ENCODE measurements at regions not wholly inside any gene's neighbourhood (a gene's known extent, or its start where the extent isn't known, plus 50 kb on each side); places are given as distances from the start of the nearest gene placed in this dataset.
"Not testable (repeated sequence)": the region's sequence is repeated elsewhere in the genome, so short reads cannot be mapped to it uniquely, and the experiment has no call there.

GRCh38 chr6:170143401-170144150 is 147.3 kb downstream of the DLL1 start:
- in situ Hi-C loops (cut with HindIII; ENCODE audit: low sequenced_read_pairs) = loop anchor here (25.0 kb wide), 1 partner anchor 306 kb away; no protein-coding TSS in a partner anchor
- no peak for DNase-seq (ENCODE audit: low spot score)

GRCh38 chr6:170142559-170142958 is 148.3 kb downstream of the DLL1 start:
- in situ Hi-C loops (cut with HindIII; ENCODE audit: low sequenced_read_pairs) = loop anchor here (25.0 kb wide), 1 partner anchor 305 kb away; no protein-coding TSS in a partner anchor
- no peak for DNase-seq (ENCODE audit: low spot score)

GRCh38 chr6:170141061-170141460 is 149.8 kb downstream of the DLL1 start:
- in situ Hi-C loops (cut with HindIII; ENCODE audit: low sequenced_read_pairs) = loop anchor here (25.0 kb wide), 1 partner anchor 304 kb away; no protein-coding TSS in a partner anchor
- not testable (repeated sequence) for DNase-seq (ENCODE audit: low spot score)

GRCh38 chr6:170140129-170140528 is 150.7 kb downstream of the DLL1 start:
- in situ Hi-C loops (cut with HindIII; ENCODE audit: low sequenced_read_pairs) = loop anchor here (25.0 kb wide), 1 partner anchor 303 kb away; no protein-coding TSS in a partner anchor
- DNase-seq (ENCODE audit: low spot score) = no peak

GRCh38 chr6:170139531-170139930 is 151.3 kb downstream of the DLL1 start:
- DNase-seq (ENCODE audit: low spot score) = no peak
- in situ Hi-C loops (cut with HindIII; ENCODE audit: low sequenced_read_pairs) = loop anchor here (25.0 kb wide), 1 partner anchor 302 kb away; no protein-coding TSS in a partner anchor

GRCh38 chr6:170139046-170139445 is 151.8 kb downstream of the DLL1 start:
- DNase-seq (ENCODE audit: low spot score) = not testable (repeated sequence)
- in situ Hi-C loops (cut with HindIII; ENCODE audit: low sequenced_read_pairs) = loop anchor here (25.0 kb wide), 1 partner anchor 302 kb away; no protein-coding TSS in a partner anchor

GRCh38 chr6:170137911-170138910 is 152.7 kb downstream of the DLL1 start:
- in situ Hi-C loops (cut with HindIII; ENCODE audit: low sequenced_read_pairs) = loop anchor here (25.0 kb wide), 1 partner anchor 301 kb away; no protein-coding TSS in a partner anchor

GRCh38 chr6:170137176-170137891 is 153.5 kb downstream of the DLL1 start:
- DNase-seq (ENCODE audit: low spot score) = no peak
- in situ Hi-C loops (cut with HindIII; ENCODE audit: low sequenced_read_pairs) = loop anchor here (25.0 kb wide), 1 partner anchor 300 kb away; no protein-coding TSS in a partner anchor

More at GRCh38 chr6:170137911-170138910, 152.7 kb downstream of the DLL1 start:
- DNase-seq (ENCODE audit: low spot score) = no peak

- in situ Hi-C loops (cut with HindIII; ENCODE audit: low sequenced_read_pairs) = loop anchor here (25.0 kb wide), 1 partner anchor 299 kb away; no protein-coding TSS in a partner anchor
- DNase-seq (ENCODE audit: low spot score) = no peak
Measured at GRCh38 chr6:170136541-170137175, 154.2 kb downstream of the DLL1 start.

- in situ Hi-C loops (cut with HindIII; ENCODE audit: low sequenced_read_pairs) = loop anchor here (25.0 kb wide), 1 partner anchor 299 kb away; no protein-coding TSS in a partner anchor
- no peak for DNase-seq (ENCODE audit: low spot score)
Measured at GRCh38 chr6:170135821-170136471, 154.9 kb downstream of the DLL1 start.

- DNase-seq (ENCODE audit: low spot score) = no peak
- in situ Hi-C loops (cut with HindIII; ENCODE audit: low sequenced_read_pairs) = loop anchor here (25.0 kb wide), 1 partner anchor 298 kb away; no protein-coding TSS in a partner anchor
Measured at GRCh38 chr6:170135461-170135820, 155.4 kb downstream of the DLL1 start.

GRCh38 chr6:170134471-170135440 is 156.1 kb downstream of the DLL1 start:
- no peak for DNase-seq (ENCODE audit: low spot score)
- in situ Hi-C loops (cut with HindIII; ENCODE audit: low sequenced_read_pairs) = loop anchor here (25.0 kb wide), 1 partner anchor 297 kb away; no protein-coding TSS in a partner anchor

- in situ Hi-C loops (cut with HindIII; ENCODE audit: low sequenced_read_pairs) = loop anchor here (25.0 kb wide), 1 partner anchor 297 kb away; no protein-coding TSS in a partner anchor
- DNase-seq (ENCODE audit: low spot score) = peak; percentile 68
Measured at GRCh38 chr6:170134031-170134470, 156.8 kb downstream of the DLL1 start.

GRCh38 chr6:170132561-170132991 is 158.3 kb downstream of the DLL1 start:
- in situ Hi-C loops (cut with HindIII; ENCODE audit: low sequenced_read_pairs) = loop anchor here (25.0 kb wide), 1 partner anchor 295 kb away; no protein-coding TSS in a partner anchor
- DNase-seq (ENCODE audit: low spot score) = no peak

GRCh38 chr6:170132011-170132521 is 158.8 kb downstream of the DLL1 start:
- no peak for DNase-seq (ENCODE audit: low spot score)
- in situ Hi-C loops (cut with HindIII; ENCODE audit: low sequenced_read_pairs) = loop anchor here (25.0 kb wide), 1 partner anchor 295 kb away; no protein-coding TSS in a partner anchor

- in situ Hi-C loops (cut with HindIII; ENCODE audit: low sequenced_read_pairs) = loop anchor here (25.0 kb wide), 1 partner anchor 294 kb away; no protein-coding TSS in a partner anchor
- DNase-seq (ENCODE audit: low spot score) = no peak
Measured at GRCh38 chr6:170131351-170131750, 159.5 kb downstream of the DLL1 start.

Measured in G401 (cell line).